K562 (cell line): ENCODE measurements at regions not wholly inside any gene's neighbourhood (a gene's known extent, or its start where the extent isn't known, plus 50 kb on each side); places are given as distances from the start of the nearest gene placed in this dataset.

Experiments
- ATAC-seq: fragments of 200-7000 bp; cut with Tn5 transposase; 3 replicates; pipeline ENCODE4 v1.9.1; 2020; ENCODE audit warnings: moderate library complexity
- BruUV-seq: library from RNA; stranded (reverse); fragments of 400-500 nt; replicated peaks from 2 replicates; lab custom pipeline; 2021; lab: Mats Ljungman, UMichigan
- CTCF ChIA-PET: fragments of 300-600 bp; formaldehyde crosslinking; extraction: SDS; loops from one replicate; lab custom pipeline; 2021; ENCODE audit warnings: low intra/inter-chr PET ratio; lab: Yijun Ruan, JAX
- POLR2A ChIA-PET: fragments of 300-600, 350-650 bp; sonication (Branson Sonifier 250); formaldehyde crosslinking; extraction: SDS; loops from one replicate; lab custom pipeline; 2021; ENCODE audit warnings: antibody characterized with exemption, inconsistent platforms; lab: Yijun Ruan, JAX
- DNase-seq, 4 experiments: peaks; one replicate each; pipeline versions ENCODE4 v3.0.0 to v3.0.0-alpha.2; 2011 to 2018; ENCODE audit warnings: low spot score in 3 of 4, mixed read lengths in 3 of 4; ENCODE audit errors: extremely low read depth in 1 of 4
- FAIRE-seq: peaks from 2 replicates; lab custom pipeline; 2011; peaks lifted over from hg19 to GRCh38; lab: Jason Lieb, UNC
- H2AFZ ChIP-seq: 2 replicates; pipeline ENCODE4 v1.6.0; 2011; ENCODE audit warnings: low read depth, low read length, control low read depth, inconsistent platforms
- H3K27ac ChIP-seq: fragments of 200-600 bp; 3 replicates; pipeline ENCODE4 v1.8.0; 2011; ENCODE audit warnings: low read depth, mild to moderate bottlenecking, control low read depth, inconsistent platforms, low read length, moderate library complexity, mixed read lengths; ENCODE audit errors: extremely low read depth
- H3K27me3 ChIP-seq, 2 experiments: fragments of 300-600 bp in 1 of 2; 2 replicates in 1 of 2; 3 replicates in 1 of 2; pipeline versions ENCODE4 v1.6.0 to v1.8.0; 2011; ENCODE audit warnings: inconsistent platforms in 2 of 2, low read length in 2 of 2, mild to moderate bottlenecking in 1 of 2, mixed read lengths in 1 of 2, moderate library complexity in 1 of 2; ENCODE audit not compliant: control insufficient read depth in 2 of 2, insufficient read depth in 2 of 2
- H3K36me3 ChIP-seq: fragments of 300-600 bp; 3 replicates; pipeline ENCODE4 v1.8.0; 2011; ENCODE audit warnings: mild to moderate bottlenecking, low read length, inconsistent platforms; ENCODE audit not compliant: control insufficient read depth, insufficient read depth
- H3K4me1 ChIP-seq, 2 experiments: fragments of 200-600 bp in 1 of 2; replicated peaks in 1 of 2; 2 replicates in 1 of 2; 3 replicates in 1 of 2; pipeline versions ENCODE4 v1.5.1 to v1.8.0; 2011; ENCODE audit warnings: inconsistent platforms in 2 of 2, low read length in 2 of 2, mild to moderate bottlenecking in 1 of 2, mixed read lengths in 1 of 2, moderate library complexity in 1 of 2; ENCODE audit not compliant: control insufficient read depth in 2 of 2, insufficient read depth in 2 of 2
- H3K4me2 ChIP-seq: 2 replicates; pipeline ENCODE4 v1.6.1; 2011; ENCODE audit warnings: low read length, control low read depth, inconsistent platforms, mixed read lengths; ENCODE audit not compliant: insufficient read depth
- H3K4me3 ChIP-seq: fragments of 200-600 bp; sonication (generic), shearing (Covaris generic); 2 replicates; pipeline ENCODE4 v1.5.1; 2016; ENCODE audit warnings: control low read depth, inconsistent platforms
- H3K79me2 ChIP-seq: fragments of 200-600 bp; 3 replicates; pipeline ENCODE4 v1.8.0; 2011; ENCODE audit warnings: low read length, inconsistent platforms; ENCODE audit not compliant: control insufficient read depth, insufficient read depth
- H3K9ac ChIP-seq, 2 experiments: 2 replicates each; pipeline versions ENCODE4 v1.6.0 to v1.6.1; 2011; ENCODE audit warnings: low read depth in 2 of 2, low read length in 2 of 2, control low read depth in 1 of 2, inconsistent platforms in 1 of 2, mild to moderate bottlenecking in 1 of 2, mixed read lengths in 1 of 2; ENCODE audit not compliant: insufficient read depth in 1 of 2
- H3K9me1 ChIP-seq: one replicate; pipeline ENCODE4 v1.6.0; 2011; ENCODE audit warnings: inconsistent platforms, mild to moderate bottlenecking, low read length, moderate library complexity; ENCODE audit not compliant: control insufficient read depth, insufficient read depth
- H3K9me3 ChIP-seq: replicated peaks from 2 replicates; pipeline ENCODE4 v1.5.1; 2011; ENCODE audit warnings: low read depth, low read length, inconsistent platforms; ENCODE audit not compliant: control insufficient read depth, insufficient read depth
- H4K20me1 ChIP-seq: replicated peaks from 2 replicates; pipeline ENCODE4 v1.6.1; 2011; ENCODE audit warnings: low read length, inconsistent platforms, mixed read lengths; ENCODE audit not compliant: control insufficient read depth, insufficient read depth
- CTBP1 ChIP-seq: fragments of 450-650 bp; IDR thresholded peaks from 2 replicates; pipeline ENCODE4 v1.6.1; 2016; ENCODE audit warnings: borderline replicate concordance
- HINFP ChIP-seq: fragments of 450-650 bp; conservative IDR thresholded peaks from 2 replicates; pipeline ENCODE4 v1.6.1; 2016; ENCODE audit warnings: missing genetic modification characterization, low read depth, mild to moderate bottlenecking, control low read depth, missing compliant biosample characterization
- IRF2 ChIP-seq: sonication (generic); formaldehyde crosslinking; IDR thresholded peaks from 2 replicates; pipeline ENCODE4 v1.8.1; 2022; ENCODE audit warnings: mild to moderate bottlenecking, missing genetic modification reagents
- MBD1 ChIP-seq: fragments of 250-450 bp; sonication (Bioruptor Pico); IDR thresholded peaks from 2 replicates; pipeline ENCODE4 v1.8.0; 2022; ENCODE audit warnings: inconsistent platforms
- MEF2D ChIP-seq: conservative IDR thresholded peaks from 2 replicates; pipeline ENCODE4 v1.6.1; 2016; ENCODE audit warnings: low read depth, missing genetic modification characterization, missing compliant biosample characterization
- PHTF2 ChIP-seq: fragments of 250-450 bp; sonication (Bioruptor Pico); IDR thresholded peaks from 2 replicates; pipeline ENCODE4 v1.5.0; 2021; ENCODE audit warnings: mild to moderate bottlenecking
- ZBED1 ChIP-seq: IDR thresholded peaks from 2 replicates; pipeline ENCODE4 v1.6.1; 2014
- ZNF274 ChIP-seq: IDR thresholded peaks from 2 replicates; pipeline ENCODE4 v1.6.1; 2011; ENCODE audit warnings: low read depth, mild to moderate bottlenecking, low read length, moderate library complexity, borderline replicate concordance
- ZNF347 ChIP-seq: fragments of 450-650 bp; formaldehyde crosslinking; IDR thresholded peaks from 2 replicates; pipeline ENCODE4 v1.4.0; 2020; ENCODE audit warnings: low read depth, mild to moderate bottlenecking, moderate library complexity
- WGBS: fragments of 100-300 bp; shearing (Covaris generic); methylation state at CpG from one replicate; pipeline ENCODE4 v1.1.6; 2016; ENCODE audit warnings: low coverage, mixed read lengths; ENCODE audit not compliant: insufficient coverage; ENCODE audit errors: missing lambda C conversion rate; 5-methylcytosine and 5-hydroxymethylcytosine counted together
- in situ Hi-C: fragments of 300-500 bp; cut with MboI; formaldehyde crosslinking; loops from 4 replicates; pipeline ENCODE4 v1.15.0; 2018; ENCODE audit warnings: inconsistent platforms, mixed read lengths
- intact Hi-C: fragments of 100-400 bp; cut with micrococcal nuclease; formaldehyde crosslinking; loops from 2 replicates; pipeline ENCODE4 v1.14.2; 2022

GRCh38 chr7:45415265-45415664 is 158.9 kb upstream of the ADCY1 start:
- Histone ChIP-seq H3K79me2 (no peaks in the 10 kb centered on the region), H3K4me3 (no peak overlapping the region), H3K9me1 (no peaks in the 10 kb centered on the region), H3K9ac (no peak overlapping the region), H3K4me1 (no peaks in the 10 kb centered on the region), H3K27me3 (no peaks in the 10 kb centered on the region), H3K9me3 (no peaks in the 10 kb centered on the region), H3K27ac (no peak overlapping the region), H3K36me3 (no peaks in the 10 kb centered on the region), H4K20me1 (no peaks in the 10 kb centered on the region), H2AFZ (no peak overlapping the region), H3K4me2 (no peak overlapping the region)
- in situ Hi-C loops (no loop called here), intact Hi-C loops (no loop called here)
- ATAC-seq, result no peak
- DNase-seq, result no peak
- ChIA-PET CTCF (no interaction called here), POLR2A (no interaction called here)
- FAIRE-seq, result no peak
- BruUV-seq, result no TSS peak
- 7% methylated on average over 2 of the region's 2 CpGs for WGBS
- TF ChIP-seq HINFP, result no peak
- TF ChIP-seq MEF2D, result no peak
- no peak for TF ChIP-seq IRF2 (CRISPR knock-in tag)
- TF ChIP-seq ZNF347, result no peak
- no peak for TF ChIP-seq PHTF2 (CRISPR knock-in tag)
- TF ChIP-seq CTBP1, result no peak
- TF ChIP-seq MBD1, result no peak
- no peak for TF ChIP-seq ZBED1
- no peak for TF ChIP-seq ZNF274
